K562 (cell line): ENCODE measurements at regions not wholly inside any gene's neighbourhood (a gene's known extent, or its start where the extent isn't known, plus 50 kb on each side); places are given as distances from the start of the nearest gene placed in this dataset.

Source experiments
- ATAC-seq: fragments of 200-7000 bp; cut with Tn5 transposase; 3 replicates; pipeline ENCODE4 v1.9.1; 2020; ENCODE audit warnings: moderate library complexity
- BruUV-seq: library from RNA; stranded (reverse); fragments of 400-500 nt; replicated peaks from 2 replicates; lab custom pipeline; 2021; lab: Mats Ljungman, UMichigan
- CTCF ChIA-PET: fragments of 300-600 bp; formaldehyde crosslinking; extraction: SDS; loops from one replicate; lab custom pipeline; 2021; ENCODE audit warnings: low intra/inter-chr PET ratio; lab: Yijun Ruan, JAX
- POLR2A ChIA-PET: fragments of 300-600, 350-650 bp; sonication (Branson Sonifier 250); formaldehyde crosslinking; extraction: SDS; loops from one replicate; lab custom pipeline; 2021; ENCODE audit warnings: antibody characterized with exemption, inconsistent platforms; lab: Yijun Ruan, JAX
- DNase-seq, 4 experiments: peaks; one replicate each; pipeline versions ENCODE4 v3.0.0 to v3.0.0-alpha.2; 2011 to 2018; ENCODE audit warnings: low spot score in 3 of 4, mixed read lengths in 3 of 4; ENCODE audit errors: extremely low read depth in 1 of 4
- FAIRE-seq: peaks from 2 replicates; lab custom pipeline; 2011; peaks lifted over from hg19 to GRCh38; lab: Jason Lieb, UNC
- H2AFZ ChIP-seq: 2 replicates; pipeline ENCODE4 v1.6.0; 2011; ENCODE audit warnings: low read depth, low read length, control low read depth, inconsistent platforms
- H3K27ac ChIP-seq: fragments of 200-600 bp; 3 replicates; pipeline ENCODE4 v1.8.0; 2011; ENCODE audit warnings: low read depth, mild to moderate bottlenecking, control low read depth, inconsistent platforms, low read length, moderate library complexity, mixed read lengths; ENCODE audit errors: extremely low read depth
- H3K27me3 ChIP-seq, 2 experiments: fragments of 300-600 bp in 1 of 2; 2 replicates in 1 of 2; 3 replicates in 1 of 2; pipeline versions ENCODE4 v1.6.0 to v1.8.0; 2011; ENCODE audit warnings: inconsistent platforms in 2 of 2, low read length in 2 of 2, mild to moderate bottlenecking in 1 of 2, mixed read lengths in 1 of 2, moderate library complexity in 1 of 2; ENCODE audit not compliant: control insufficient read depth in 2 of 2, insufficient read depth in 2 of 2
- H3K36me3 ChIP-seq: fragments of 300-600 bp; 3 replicates; pipeline ENCODE4 v1.8.0; 2011; ENCODE audit warnings: mild to moderate bottlenecking, low read length, inconsistent platforms; ENCODE audit not compliant: control insufficient read depth, insufficient read depth
- H3K4me1 ChIP-seq, 2 experiments: fragments of 200-600 bp in 1 of 2; replicated peaks in 1 of 2; 2 replicates in 1 of 2; 3 replicates in 1 of 2; pipeline versions ENCODE4 v1.5.1 to v1.8.0; 2011; ENCODE audit warnings: inconsistent platforms in 2 of 2, low read length in 2 of 2, mild to moderate bottlenecking in 1 of 2, mixed read lengths in 1 of 2, moderate library complexity in 1 of 2; ENCODE audit not compliant: control insufficient read depth in 2 of 2, insufficient read depth in 2 of 2
- H3K4me2 ChIP-seq: 2 replicates; pipeline ENCODE4 v1.6.1; 2011; ENCODE audit warnings: low read length, control low read depth, inconsistent platforms, mixed read lengths; ENCODE audit not compliant: insufficient read depth
- H3K4me3 ChIP-seq: fragments of 200-600 bp; sonication (generic), shearing (Covaris generic); 2 replicates; pipeline ENCODE4 v1.5.1; 2016; ENCODE audit warnings: control low read depth, inconsistent platforms
- H3K79me2 ChIP-seq: fragments of 200-600 bp; 3 replicates; pipeline ENCODE4 v1.8.0; 2011; ENCODE audit warnings: low read length, inconsistent platforms; ENCODE audit not compliant: control insufficient read depth, insufficient read depth
- H3K9ac ChIP-seq, 2 experiments: 2 replicates each; pipeline versions ENCODE4 v1.6.0 to v1.6.1; 2011; ENCODE audit warnings: low read depth in 2 of 2, low read length in 2 of 2, control low read depth in 1 of 2, inconsistent platforms in 1 of 2, mild to moderate bottlenecking in 1 of 2, mixed read lengths in 1 of 2; ENCODE audit not compliant: insufficient read depth in 1 of 2
- H3K9me1 ChIP-seq: one replicate; pipeline ENCODE4 v1.6.0; 2011; ENCODE audit warnings: inconsistent platforms, mild to moderate bottlenecking, low read length, moderate library complexity; ENCODE audit not compliant: control insufficient read depth, insufficient read depth
- H3K9me3 ChIP-seq: replicated peaks from 2 replicates; pipeline ENCODE4 v1.5.1; 2011; ENCODE audit warnings: low read depth, low read length, inconsistent platforms; ENCODE audit not compliant: control insufficient read depth, insufficient read depth
- H4K20me1 ChIP-seq: replicated peaks from 2 replicates; pipeline ENCODE4 v1.6.1; 2011; ENCODE audit warnings: low read length, inconsistent platforms, mixed read lengths; ENCODE audit not compliant: control insufficient read depth, insufficient read depth
- CBX3 ChIP-seq, 2 experiments: IDR thresholded peaks; 1 replicate in 1 of 2; 2 replicates in 1 of 2; pipeline ENCODE4 v1.6.1; 2012; ENCODE audit warnings: inconsistent platforms in 2 of 2, low read length in 2 of 2, borderline replicate concordance in 1 of 2, control low read depth in 1 of 2
- KAT8 ChIP-seq: fragments of 450-650 bp; IDR thresholded peaks from 2 replicates; pipeline ENCODE4 v1.6.1; 2016; ENCODE audit warnings: low read depth, mild to moderate bottlenecking
- SMARCA4 ChIP-seq: fragments of 450-650 bp; IDR thresholded peaks from 2 replicates; pipeline ENCODE4 v1.6.1; 2016
- VEZF1 ChIP-seq: fragments of 200-800 bp; sonication (Bioruptor generic); IDR thresholded peaks from 2 replicates; pipeline ENCODE4 v1.6.1; 2017; ENCODE audit warnings: missing genetic modification characterization, missing compliant biosample characterization
- YY1 ChIP-seq, 3 experiments: IDR thresholded peaks; 2 replicates each; pipeline ENCODE4 v1.6.1; 2011; ENCODE audit warnings: low read length in 2 of 3, mild to moderate bottlenecking in 2 of 3, moderate library complexity in 2 of 3, borderline replicate concordance in 1 of 3, control low read depth in 1 of 3, low read depth in 1 of 3; ENCODE audit not compliant: insufficient read depth in 3 of 3, insufficient replicate concordance in 2 of 3, control insufficient read depth in 1 of 3, insufficient read length in 1 of 3; ENCODE audit errors: extremely low read depth in 1 of 3
- WGBS: fragments of 100-300 bp; shearing (Covaris generic); methylation state at CpG from one replicate; pipeline ENCODE4 v1.1.6; 2016; ENCODE audit warnings: low coverage, mixed read lengths; ENCODE audit not compliant: insufficient coverage; ENCODE audit errors: missing lambda C conversion rate; 5-methylcytosine and 5-hydroxymethylcytosine counted together
- in situ Hi-C: fragments of 300-500 bp; cut with MboI; formaldehyde crosslinking; loops from 4 replicates; pipeline ENCODE4 v1.15.0; 2018; ENCODE audit warnings: inconsistent platforms, mixed read lengths
- intact Hi-C: fragments of 100-400 bp; cut with micrococcal nuclease; formaldehyde crosslinking; loops from 2 replicates; pipeline ENCODE4 v1.14.2; 2022
- TF ChIP-seq, protein P1 (sequence below): fragments of 450-650 bp; IDR thresholded peaks from 2 replicates; pipeline ENCODE4 v1.6.1; 2016; ENCODE audit warnings: low read depth, mild to moderate bottlenecking, moderate library complexity

- TF ChIP-seq YY1 (IDR thresholded peaks at IDR 0.05; ENCODE audit: borderline replicate concordance in 1 of 3, control insufficient read depth in 1 of 3, extremely low read depth in 1 of 3, insufficient read depth in 3 of 3, insufficient read length in 1 of 3, insufficient replicate concordance in 2 of 3, low read depth in 1 of 3, low read length in 2 of 3) (no peak), CBX3 (IDR thresholded peaks at IDR 0.05; ENCODE audit: borderline replicate concordance in 1 of 2, low read length in 2 of 2) (no peak), VEZF1 (no peak), KAT8 (no peak), SMARCA4 (no peak)
- TF ChIP-seq, protein P1, sequence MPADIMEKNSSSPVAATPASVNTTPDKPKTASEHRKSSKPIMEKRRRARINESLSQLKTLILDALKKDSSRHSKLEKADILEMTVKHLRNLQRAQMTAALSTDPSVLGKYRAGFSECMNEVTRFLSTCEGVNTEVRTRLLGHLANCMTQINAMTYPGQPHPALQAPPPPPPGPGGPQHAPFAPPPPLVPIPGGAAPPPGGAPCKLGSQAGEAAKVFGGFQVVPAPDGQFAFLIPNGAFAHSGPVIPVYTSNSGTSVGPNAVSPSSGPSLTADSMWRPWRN: no peak
- Histone ChIP-seq H2AFZ (no peak overlapping the region), H3K27me3 (no peaks in the 10 kb centered on the region), H3K4me3 (no peak overlapping the region), H3K79me2 (no peaks in the 10 kb centered on the region), H3K36me3 (no peaks in the 10 kb centered on the region), H3K9me3 (no peaks in the 10 kb centered on the region), H3K9me1 (no peaks in the 10 kb centered on the region), H3K9ac (no peak overlapping the region), H4K20me1 (no peaks in the 10 kb centered on the region), H3K4me2 (no peak overlapping the region), H3K4me1 (no peaks in the 10 kb centered on the region), H3K27ac (no peak overlapping the region)
- in situ Hi-C loops: no loop called here
- WGBS: 8% methylated on average over 5 of the region's 5 CpGs
- FAIRE-seq (no peak), DNase-seq (no peak), ATAC-seq (no peak)
- CTCF ChIA-PET: no interaction called here
- intact Hi-C loops: no loop called here
- POLR2A ChIA-PET: interaction anchor here (1.0 to 1.2 kb wide), 2 partner anchors 9 to 33 kb away, joined by 3 to 4 read pairs; no protein-coding TSS in a partner anchor
- no TSS peak for BruUV-seq
These were observed 199.9 kb upstream of the FAM3C start for GRCh38 chr7:121595758-121596696.
